ENCODE measurements at regions not wholly inside any gene's neighbourhood (a gene's known extent, or its start where the extent isn't known, plus 50 kb on each side); places are given as distances from the start of the nearest gene placed in this dataset.

DNA sequence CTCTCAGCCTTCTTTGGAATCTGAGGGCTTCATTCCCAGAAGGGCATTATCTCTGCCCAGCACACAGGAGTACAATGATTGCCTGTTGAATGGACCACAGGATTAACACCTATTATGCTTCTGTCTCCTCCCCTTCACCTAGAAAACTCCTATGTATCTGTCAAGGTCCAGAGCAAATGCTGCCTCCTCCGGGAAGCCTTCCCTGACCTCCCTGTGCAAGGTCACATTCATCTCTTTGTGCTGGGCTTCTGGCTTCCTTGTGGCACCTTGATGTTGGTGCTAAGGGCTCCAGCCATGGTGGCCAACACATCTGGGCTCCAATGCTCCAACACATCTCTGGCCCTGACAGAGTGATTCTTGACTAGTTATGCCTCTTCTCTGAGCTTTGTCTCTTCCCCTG, 49.9 kb upstream of the ATP2B2 start:
- H3K27ac Mint-ChIP-seq = no peak overlapping the region
- H3K4me3 Mint-ChIP-seq = no peak overlapping the region
- H3K36me3 Mint-ChIP-seq (ENCODE audit: low read depth) = no peaks in the 10 kb centered on the region
- peaks cover 31% of the 10 kb centered on the region for H3K4me1 Mint-ChIP-seq (ENCODE audit: low read depth)
- peaks cover 12% of the 10 kb centered on the region for H3K27me3 Mint-ChIP-seq
- no peak for DNase-seq
- no peaks in the 10 kb centered on the region for H3K9me3 Mint-ChIP-seq

DNA sequence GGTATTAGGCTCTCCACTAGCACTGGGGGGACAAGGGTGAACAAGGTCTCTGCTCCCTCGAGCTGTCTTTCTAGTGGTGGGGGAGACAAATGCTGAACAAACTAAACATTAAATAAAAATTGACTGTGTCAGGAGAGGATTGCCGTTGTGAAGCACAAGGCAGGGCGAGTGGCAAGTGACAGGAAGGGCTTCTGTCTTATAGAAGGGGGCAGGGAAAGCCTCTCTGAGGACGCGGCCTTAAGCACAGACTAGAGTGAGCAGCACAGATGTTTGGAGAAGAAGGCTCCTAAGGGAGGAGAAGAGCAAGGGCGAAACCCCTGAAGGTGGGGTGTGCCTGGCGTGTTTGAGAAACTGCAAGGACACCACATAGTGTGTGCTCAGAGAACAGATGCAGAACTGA, 50.9 kb upstream of the ATP2B2 start:
- no peaks in the 10 kb centered on the region for H3K9me3 Mint-ChIP-seq
- no peaks in the 10 kb centered on the region for H3K36me3 Mint-ChIP-seq (ENCODE audit: low read depth)
- H3K4me1 Mint-ChIP-seq (ENCODE audit: low read depth) = peaks cover 27% of the 10 kb centered on the region
- no peak for DNase-seq
- H3K4me3 Mint-ChIP-seq = no peak overlapping the region
- H3K27me3 Mint-ChIP-seq = peaks cover 14% of the 10 kb centered on the region
- no peak overlapping the region for H3K27ac Mint-ChIP-seq

DNA sequence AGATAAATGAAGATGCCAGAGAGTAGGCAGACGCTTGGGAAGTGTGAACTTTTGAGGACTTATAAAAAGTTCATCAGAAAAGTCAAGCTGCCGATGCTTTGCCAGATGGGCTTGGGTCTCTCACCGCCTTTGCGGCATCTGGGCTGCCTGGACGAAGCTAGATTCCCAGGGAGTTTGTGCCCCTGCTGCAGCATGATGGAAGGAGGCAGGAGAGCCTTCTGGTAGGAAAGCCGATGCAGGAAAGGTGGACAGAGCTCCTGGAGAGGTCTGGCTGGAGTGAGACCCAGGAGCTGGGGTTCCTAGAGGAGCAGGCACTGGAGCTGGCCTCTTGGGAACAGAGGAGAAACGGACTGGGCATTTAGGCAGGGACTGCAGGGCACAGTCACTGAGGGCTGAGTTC, 51.9 kb upstream of the ATP2B2 start:
- Mint-ChIP-seq H3K9me3 (no peaks in the 10 kb centered on the region), H3K27ac (no peak overlapping the region), H3K27me3 (peaks cover 23% of the 10 kb centered on the region), H3K4me1 (ENCODE audit: low read depth) (peaks cover 20% of the 10 kb centered on the region), H3K36me3 (ENCODE audit: low read depth) (no peaks in the 10 kb centered on the region), H3K4me3 (no peak overlapping the region)
- no peak for DNase-seq

DNA sequence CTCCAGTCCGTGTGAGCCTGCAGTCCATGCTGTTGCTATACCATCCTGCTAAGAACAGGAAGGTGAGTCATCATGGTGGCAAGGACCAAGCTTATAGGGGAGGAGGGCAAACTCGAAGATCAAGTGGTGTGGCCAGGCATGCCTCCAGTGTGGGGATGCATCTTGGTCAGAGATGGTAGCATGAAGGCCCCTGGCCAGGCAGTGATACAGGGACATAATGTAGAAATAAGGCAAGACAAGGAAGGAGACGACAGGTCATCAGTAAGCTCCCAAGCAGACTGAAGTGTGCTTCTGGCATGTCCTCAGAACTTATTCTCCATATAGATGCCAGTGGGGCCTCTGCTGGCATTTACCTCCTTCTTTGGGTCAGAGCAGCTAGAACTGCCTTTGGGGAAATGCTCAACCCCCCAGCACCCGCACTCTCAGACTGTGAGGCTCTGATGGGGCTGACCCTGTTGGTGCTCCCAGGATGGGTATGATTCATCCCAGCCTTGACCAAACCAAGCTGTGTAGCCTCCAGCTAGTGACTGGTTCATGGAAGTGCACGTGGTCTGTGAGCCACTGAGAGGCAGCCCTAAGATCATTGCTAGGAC, 52.5 kb upstream of the ATP2B2 start:
- no peak overlapping the region for H3K27ac Mint-ChIP-seq
- H3K36me3 Mint-ChIP-seq (ENCODE audit: low read depth) = no peaks in the 10 kb centered on the region
- peaks cover 25% of the 10 kb centered on the region for H3K27me3 Mint-ChIP-seq
- H3K9me3 Mint-ChIP-seq = no peaks in the 10 kb centered on the region
- H3K4me3 Mint-ChIP-seq = no peak overlapping the region
- DNase-seq = no peak
- peaks cover 14% of the 10 kb centered on the region for H3K4me1 Mint-ChIP-seq (ENCODE audit: low read depth)

DNA sequence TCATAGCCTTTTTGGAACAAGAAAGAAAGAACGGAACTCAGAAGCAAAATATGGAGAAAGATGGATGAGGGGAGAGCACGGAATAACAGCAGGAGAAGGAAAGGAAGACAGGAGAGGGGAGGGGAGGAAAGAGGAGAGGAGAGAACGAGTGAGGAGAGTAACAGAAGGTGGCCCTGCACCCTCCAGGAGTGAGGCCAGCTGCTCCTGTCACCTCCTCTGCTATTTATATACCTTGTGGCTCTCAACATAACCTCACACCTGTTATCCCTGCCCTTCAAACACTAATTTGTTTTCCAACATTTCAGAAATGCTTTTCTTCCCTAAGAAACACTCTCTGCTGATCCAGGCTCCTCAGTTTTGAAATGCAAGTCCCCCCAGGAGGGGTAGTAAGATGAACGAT, 53.4 kb upstream of the ATP2B2 start:
- Mint-ChIP-seq H3K4me3 (no peak overlapping the region), H3K27ac (no peak overlapping the region), H3K27me3 (peaks cover 25% of the 10 kb centered on the region), H3K36me3 (ENCODE audit: low read depth) (no peaks in the 10 kb centered on the region), H3K9me3 (no peaks in the 10 kb centered on the region), H3K4me1 (ENCODE audit: low read depth) (peaks cover 8% of the 10 kb centered on the region)
- DNase-seq = no peak

- peaks cover 32% of the 10 kb centered on the region for H3K27me3 Mint-ChIP-seq
- no peak overlapping the region for H3K27ac Mint-ChIP-seq
- H3K9me3 Mint-ChIP-seq = no peaks in the 10 kb centered on the region
- H3K4me3 Mint-ChIP-seq = no peak overlapping the region
- no peaks in the 10 kb centered on the region for H3K36me3 Mint-ChIP-seq (ENCODE audit: low read depth)
- H3K4me1 Mint-ChIP-seq (ENCODE audit: low read depth) = peaks cover 8% of the 10 kb centered on the region
- no peak for DNase-seq
Observed at GRCh38 chr3:10560060-10560861, 54.9 kb upstream of the ATP2B2 start.

DNA sequence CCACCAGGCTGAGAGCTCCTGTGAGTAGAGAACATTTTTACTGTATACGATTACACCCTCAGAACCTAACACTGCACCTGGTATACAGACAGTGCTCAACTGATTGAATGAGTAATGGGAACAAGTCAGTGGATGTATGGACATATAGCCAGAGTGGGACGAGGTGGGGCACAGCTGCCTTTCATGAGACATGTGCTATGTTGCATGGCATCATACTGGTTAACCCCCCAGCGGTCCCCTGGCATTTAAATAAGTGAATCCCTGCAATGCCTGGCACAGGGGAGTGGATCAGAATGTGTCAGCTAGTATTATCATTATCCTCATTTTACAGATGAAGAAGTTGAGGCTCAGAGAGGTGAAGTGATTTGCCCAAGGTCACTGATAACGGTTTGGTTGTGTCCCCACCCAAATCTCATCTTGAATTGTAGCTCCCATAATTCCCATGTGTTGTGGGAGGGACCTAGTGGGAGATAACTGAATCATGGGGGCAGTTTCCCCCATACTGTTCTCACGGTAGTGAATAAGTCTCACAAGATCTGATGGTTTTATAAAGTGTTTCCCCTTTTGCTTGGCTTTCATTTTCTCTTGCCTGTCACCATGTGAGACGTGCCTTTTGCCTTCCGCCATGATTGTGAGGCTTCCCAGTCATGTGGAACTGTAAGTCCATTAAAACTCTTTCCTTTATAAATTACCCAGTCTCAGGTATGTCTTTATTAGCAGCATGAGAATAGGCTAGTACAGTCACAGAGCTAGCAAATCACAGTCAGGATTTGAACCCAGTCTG, 56.0 kb upstream of the ATP2B2 start:
- peaks cover 41% of the 10 kb centered on the region for H3K27me3 Mint-ChIP-seq
- no peaks in the 10 kb centered on the region for H3K36me3 Mint-ChIP-seq (ENCODE audit: low read depth)
- no peak overlapping the region for H3K4me3 Mint-ChIP-seq
- DNase-seq = no peak
- H3K27ac Mint-ChIP-seq = no peak overlapping the region
- H3K4me1 Mint-ChIP-seq (ENCODE audit: low read depth) = peaks cover 8% of the 10 kb centered on the region
- H3K9me3 Mint-ChIP-seq = no peaks in the 10 kb centered on the region

- Mint-ChIP-seq H3K36me3 (ENCODE audit: low read depth) (no peaks in the 10 kb centered on the region), H3K4me1 (ENCODE audit: low read depth) (peaks cover 8% of the 10 kb centered on the region), H3K27me3 (peaks cover 41% of the 10 kb centered on the region), H3K4me3 (no peak overlapping the region), H3K27ac (no peak overlapping the region), H3K9me3 (no peaks in the 10 kb centered on the region)
- no peak for DNase-seq
Observed at GRCh38 chr3:10561946-10562560, 56.7 kb upstream of the ATP2B2 start.

DNA sequence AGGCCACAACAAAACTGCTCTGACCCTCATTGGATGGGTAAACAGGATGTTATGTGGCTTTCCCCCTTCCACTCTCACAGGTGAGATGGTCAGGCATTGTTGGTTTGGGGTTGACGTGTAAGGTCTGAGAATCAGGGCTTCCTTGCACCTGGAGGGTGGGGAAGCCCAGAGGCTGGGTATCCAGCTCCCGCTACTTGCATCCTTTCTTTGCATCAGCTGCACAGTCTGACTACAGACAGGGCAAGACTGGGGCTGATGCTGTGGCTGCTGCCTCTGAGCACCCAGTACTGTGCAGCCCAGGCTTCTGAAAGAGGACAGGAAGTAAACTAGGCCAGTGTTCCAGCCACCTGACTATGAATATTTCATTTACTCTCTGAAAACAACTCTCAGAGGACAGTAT, 58.0 kb upstream of the ATP2B2 start:
- H3K27me3 Mint-ChIP-seq = peaks cover 45% of the 10 kb centered on the region
- DNase-seq = no peak
- H3K4me1 Mint-ChIP-seq (ENCODE audit: low read depth) = peaks cover 2% of the 10 kb centered on the region
- H3K4me3 Mint-ChIP-seq = no peak overlapping the region
- H3K27ac Mint-ChIP-seq = no peak overlapping the region
- H3K9me3 Mint-ChIP-seq = no peaks in the 10 kb centered on the region
- H3K36me3 Mint-ChIP-seq (ENCODE audit: low read depth) = no peaks in the 10 kb centered on the region

- H3K4me3 Mint-ChIP-seq = no peak overlapping the region
- peaks cover 2% of the 10 kb centered on the region for H3K4me1 Mint-ChIP-seq (ENCODE audit: low read depth)
- no peaks in the 10 kb centered on the region for H3K9me3 Mint-ChIP-seq
- H3K36me3 Mint-ChIP-seq (ENCODE audit: low read depth) = no peaks in the 10 kb centered on the region
- no peak for DNase-seq
- H3K27me3 Mint-ChIP-seq = peaks cover 50% of the 10 kb centered on the region
- no peak overlapping the region for H3K27ac Mint-ChIP-seq
Observed at GRCh38 chr3:10565814-10566213, 60.4 kb upstream of the ATP2B2 start.

DNA sequence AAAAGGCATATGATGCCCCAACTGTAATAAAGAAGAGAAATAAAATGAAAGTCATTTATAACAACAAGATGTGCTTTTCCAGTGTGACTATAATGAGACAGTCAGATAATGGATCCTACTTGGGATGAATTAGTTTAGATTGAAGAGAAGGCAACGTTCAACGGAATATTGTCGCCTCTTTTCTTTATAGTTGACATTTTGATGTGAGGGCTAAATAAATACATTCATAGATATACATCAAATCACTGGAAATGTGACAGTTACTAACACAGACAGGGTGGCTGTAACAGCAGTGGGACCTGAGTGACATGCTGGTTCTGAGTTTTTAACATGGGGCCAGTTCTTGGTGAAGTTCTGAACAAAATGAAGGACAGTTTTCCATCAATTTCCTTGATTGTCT, 61.1 kb upstream of the ATP2B2 start:
- Mint-ChIP-seq H3K27ac (no peak overlapping the region), H3K4me1 (ENCODE audit: low read depth) (peaks cover 2% of the 10 kb centered on the region), H3K27me3 (peaks cover 46% of the 10 kb centered on the region), H3K4me3 (no peak overlapping the region), H3K36me3 (ENCODE audit: low read depth) (no peaks in the 10 kb centered on the region), H3K9me3 (no peaks in the 10 kb centered on the region)
- DNase-seq = no peak

GRCh38 chr3:10568549-10568948, 63.2 kb upstream of the ATP2B2 start:
- peaks cover 45% of the 10 kb centered on the region for H3K27me3 Mint-ChIP-seq
- no peak overlapping the region for H3K27ac Mint-ChIP-seq
- no peaks in the 10 kb centered on the region for H3K9me3 Mint-ChIP-seq
- no peaks in the 10 kb centered on the region for H3K4me1 Mint-ChIP-seq (ENCODE audit: low read depth)
- H3K36me3 Mint-ChIP-seq (ENCODE audit: low read depth) = no peaks in the 10 kb centered on the region
- H3K4me3 Mint-ChIP-seq = no peak overlapping the region
- no peak for DNase-seq

GRCh38 chr3:10570196-10570946, 65.0 kb upstream of the ATP2B2 start:
- DNase-seq = no peak
- no peaks in the 10 kb centered on the region for H3K36me3 Mint-ChIP-seq (ENCODE audit: low read depth)
- H3K4me3 Mint-ChIP-seq = no peak overlapping the region
- H3K4me1 Mint-ChIP-seq (ENCODE audit: low read depth) = no peaks in the 10 kb centered on the region
- peaks cover 36% of the 10 kb centered on the region for H3K27me3 Mint-ChIP-seq
- no peak overlapping the region for H3K27ac Mint-ChIP-seq
- no peaks in the 10 kb centered on the region for H3K9me3 Mint-ChIP-seq

DNA sequence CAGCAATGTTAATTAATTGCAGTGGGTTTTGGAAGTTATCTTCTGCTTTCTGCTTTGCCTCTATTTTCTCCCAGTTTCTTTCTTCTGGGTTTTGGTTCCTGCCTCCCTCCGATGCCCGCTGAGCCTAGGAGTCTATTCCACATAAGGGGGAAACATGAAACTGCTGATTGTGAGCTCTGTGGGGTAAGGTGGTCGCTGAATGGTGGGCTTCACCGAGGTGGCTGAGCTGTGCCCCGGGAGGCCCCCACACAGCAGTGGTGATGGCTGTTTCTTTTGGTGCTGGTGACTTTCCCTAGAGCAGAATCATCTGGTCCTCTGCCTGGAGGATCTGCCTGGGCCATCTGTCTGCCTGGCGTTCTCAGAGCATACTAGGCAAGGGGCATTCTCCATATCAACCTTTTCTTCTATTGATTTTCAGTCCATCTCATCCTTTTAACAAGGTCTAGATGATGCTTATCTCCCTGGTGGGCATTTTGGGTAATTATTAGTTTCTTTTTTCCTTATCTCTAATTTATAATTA, 68.8 kb upstream of the ATP2B2 start:
- H3K4me3 Mint-ChIP-seq = no peak overlapping the region
- no peak overlapping the region for H3K27ac Mint-ChIP-seq
- DNase-seq = no peak
- H3K27me3 Mint-ChIP-seq = peaks cover 21% of the 10 kb centered on the region
- H3K9me3 Mint-ChIP-seq = no peaks in the 10 kb centered on the region
- no peaks in the 10 kb centered on the region for H3K4me1 Mint-ChIP-seq (ENCODE audit: low read depth)
- no peaks in the 10 kb centered on the region for H3K36me3 Mint-ChIP-seq (ENCODE audit: low read depth)

Measured in activated T-cell treated with anti-CD3 and anti-CD28 coated beads, Interleukin-2, amount 50 U/mL, for 24 hours (primary cell).